ENCODE measurements at regions not wholly inside any gene's neighbourhood (a gene's known extent, or its start where the extent isn't known, plus 50 kb on each side); places are given as distances from the start of the nearest gene placed in this dataset.

DNA sequence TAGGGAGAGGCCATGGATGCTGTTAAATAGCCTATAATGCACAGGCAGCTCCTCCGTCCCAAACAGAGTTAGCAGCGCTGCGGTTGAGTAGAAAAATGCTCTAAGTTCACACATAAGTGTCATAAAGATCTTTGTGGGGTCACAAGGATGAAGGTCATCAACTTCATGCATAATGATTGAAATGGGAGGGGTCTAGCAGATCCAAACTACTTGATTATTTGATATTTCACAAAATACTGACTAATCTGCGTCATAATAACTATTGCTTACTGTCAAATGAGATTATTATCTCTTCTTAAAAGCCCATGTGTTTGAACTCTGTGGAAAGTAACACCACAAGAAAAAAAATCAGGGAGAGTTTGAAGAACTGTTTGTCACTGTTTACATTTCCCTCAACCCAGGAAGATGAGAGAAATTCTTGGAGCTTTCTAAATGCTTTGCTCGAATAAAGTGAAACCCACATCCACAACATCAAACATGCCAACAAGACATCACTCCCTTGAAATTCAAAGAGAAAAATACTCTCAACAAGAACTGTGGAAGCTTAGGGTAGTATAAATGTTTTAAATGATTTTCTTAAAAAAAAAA lies 50.5 kb upstream of the CREB1 start:
- TF ChIP-seq EZH2phosphoT487 (IDR thresholded peaks at IDR 0.05; ENCODE audit: borderline replicate concordance), result no peak
- no peak for TF ChIP-seq CTCF (IDR thresholded peaks at IDR 0.05 in 2 of 3, conservative IDR thresholded peaks at IDR 0.05 in 1 of 3; ENCODE audit: borderline replicate concordance in 1 of 3, insufficient read depth in 1 of 3, low read depth in 2 of 3, low read length in 2 of 3)
- no peak for TF ChIP-seq EZH2 (IDR thresholded peaks at IDR 0.05)
- no peak for TF ChIP-seq SIN3A (IDR thresholded peaks at IDR 0.05; ENCODE audit: low read depth)
- no peak for TF ChIP-seq YY1 (IDR thresholded peaks at IDR 0.05; ENCODE audit: extremely low read depth, insufficient replicate concordance, low read depth, low read length)
- TF ChIP-seq POLR2AphosphoS5 (IDR thresholded peaks at IDR 0.05; ENCODE audit: low read depth, low read length), result no peak
- TF ChIP-seq POLR2A (IDR thresholded peaks at IDR 0.05; ENCODE audit: borderline replicate concordance, extremely low read depth, insufficient read depth, insufficient read length), result no peak
- TF ChIP-seq RAD21 (IDR thresholded peaks at IDR 0.05; ENCODE audit: low read depth), result no peak
- TF ChIP-seq ELF1 (IDR thresholded peaks at IDR 0.05; ENCODE audit: borderline replicate concordance, low read depth), result no peak
- TF ChIP-seq, protein P1, sequence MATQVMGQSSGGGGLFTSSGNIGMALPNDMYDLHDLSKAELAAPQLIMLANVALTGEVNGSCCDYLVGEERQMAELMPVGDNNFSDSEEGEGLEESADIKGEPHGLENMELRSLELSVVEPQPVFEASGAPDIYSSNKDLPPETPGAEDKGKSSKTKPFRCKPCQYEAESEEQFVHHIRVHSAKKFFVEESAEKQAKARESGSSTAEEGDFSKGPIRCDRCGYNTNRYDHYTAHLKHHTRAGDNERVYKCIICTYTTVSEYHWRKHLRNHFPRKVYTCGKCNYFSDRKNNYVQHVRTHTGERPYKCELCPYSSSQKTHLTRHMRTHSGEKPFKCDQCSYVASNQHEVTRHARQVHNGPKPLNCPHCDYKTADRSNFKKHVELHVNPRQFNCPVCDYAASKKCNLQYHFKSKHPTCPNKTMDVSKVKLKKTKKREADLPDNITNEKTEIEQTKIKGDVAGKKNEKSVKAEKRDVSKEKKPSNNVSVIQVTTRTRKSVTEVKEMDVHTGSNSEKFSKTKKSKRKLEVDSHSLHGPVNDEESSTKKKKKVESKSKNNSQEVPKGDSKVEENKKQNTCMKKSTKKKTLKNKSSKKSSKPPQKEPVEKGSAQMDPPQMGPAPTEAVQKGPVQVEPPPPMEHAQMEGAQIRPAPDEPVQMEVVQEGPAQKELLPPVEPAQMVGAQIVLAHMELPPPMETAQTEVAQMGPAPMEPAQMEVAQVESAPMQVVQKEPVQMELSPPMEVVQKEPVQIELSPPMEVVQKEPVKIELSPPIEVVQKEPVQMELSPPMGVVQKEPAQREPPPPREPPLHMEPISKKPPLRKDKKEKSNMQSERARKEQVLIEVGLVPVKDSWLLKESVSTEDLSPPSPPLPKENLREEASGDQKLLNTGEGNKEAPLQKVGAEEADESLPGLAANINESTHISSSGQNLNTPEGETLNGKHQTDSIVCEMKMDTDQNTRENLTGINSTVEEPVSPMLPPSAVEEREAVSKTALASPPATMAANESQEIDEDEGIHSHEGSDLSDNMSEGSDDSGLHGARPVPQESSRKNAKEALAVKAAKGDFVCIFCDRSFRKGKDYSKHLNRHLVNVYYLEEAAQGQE (IDR thresholded peaks at IDR 0.05; ENCODE audit: low read depth), result no peak
